NCI-H2171 (cell line): ENCODE measurements at regions not wholly inside any gene's neighbourhood (a gene's known extent, or its start where the extent isn't known, plus 50 kb on each side); places are given as distances from the start of the nearest gene placed in this dataset.
A peak's percentile ranks its signal among the peaks of the same experiment; 100 is the strongest.

Experiments
- DNase-seq: peaks from one replicate; lab custom pipeline; 2025; lab: John Stamatoyannopoulos, UW

- no peak for DNase-seq
Observed at GRCh38 chr11:109106151-109106906, 315.7 kb upstream of the C11orf87 start.

GRCh38 chr11:109109150-109109549 lies 312.8 kb upstream of the C11orf87 start:
- no peak for DNase-seq

- no peak for DNase-seq
Observed at GRCh38 chr11:109109571-109110315, 312.2 kb upstream of the C11orf87 start.

GRCh38 chr11:109112261-109112660 lies 309.7 kb upstream of the C11orf87 start:
- no peak for DNase-seq

- DNase-seq, result peak; percentile 21
Observed at GRCh38 chr11:109112821-109113280, 309.1 kb upstream of the C11orf87 start.

- no peak for DNase-seq
Observed at GRCh38 chr11:109120341-109120740, 301.6 kb upstream of the C11orf87 start.

- DNase-seq, result no peak
Observed at GRCh38 chr11:109121173-109121932, 300.6 kb upstream of the C11orf87 start.

GRCh38 chr11:109123816-109124787 lies 297.9 kb upstream of the C11orf87 start:
- DNase-seq, result peak; percentile 47

GRCh38 chr11:109130910-109131309 lies 291.1 kb upstream of the C11orf87 start:
- DNase-seq, result no peak

GRCh38 chr11:109132539-109132938 lies 289.5 kb upstream of the C11orf87 start:
- no peak for DNase-seq

GRCh38 chr11:109133159-109133558 lies 288.8 kb upstream of the C11orf87 start:
- no peak for DNase-seq

GRCh38 chr11:109135627-109136026 lies 286.4 kb upstream of the C11orf87 start:
- no peak for DNase-seq

GRCh38 chr11:109138196-109138595 lies 283.8 kb upstream of the C11orf87 start:
- DNase-seq, result no peak

- DNase-seq, result no peak
Observed at GRCh38 chr11:109140426-109140825, 281.6 kb upstream of the C11orf87 start.

GRCh38 chr11:109140857-109141515 lies 281.0 kb upstream of the C11orf87 start:
- DNase-seq, result no peak

GRCh38 chr11:109145287-109145686 lies 276.7 kb upstream of the C11orf87 start:
- DNase-seq, result no peak

- DNase-seq, result no peak
Observed at GRCh38 chr11:109147726-109148125, 274.3 kb upstream of the C11orf87 start.

- peak; percentile 13 for DNase-seq
Observed at GRCh38 chr11:109148669-109149068, 273.3 kb upstream of the C11orf87 start.

- no peak for DNase-seq
Observed at GRCh38 chr11:109150581-109150980, 271.4 kb upstream of the C11orf87 start.

GRCh38 chr11:109153836-109154235 lies 268.2 kb upstream of the C11orf87 start:
- no peak for DNase-seq

- no peak for DNase-seq
Observed at GRCh38 chr11:109155291-109155690, 266.7 kb upstream of the C11orf87 start.
